Endodermal cell (in vitro differentiated cells): ENCODE measurements at regions not wholly inside any gene's neighbourhood (a gene's known extent, or its start where the extent isn't known, plus 50 kb on each side); places are given as distances from the start of the nearest gene placed in this dataset.

Experiments used
- DNase-seq: peaks from one replicate; pipeline ENCODE4 v3.0.0-alpha.2; 2017
- H3K27ac ChIP-seq: 2 replicates; pipeline ENCODE4 v1.5.1; 2013; ENCODE audit warnings: mild to moderate bottlenecking, low read depth, low read length, moderate library complexity
- H3K27me3 ChIP-seq: 2 replicates; pipeline ENCODE4 v1.6.1; 2013; ENCODE audit warnings: mild to moderate bottlenecking, low read length, moderate library complexity; ENCODE audit not compliant: insufficient read depth, control insufficient read depth, poor library complexity, severe bottlenecking
- H3K36me3 ChIP-seq: 2 replicates; pipeline ENCODE4 v1.7.0; 2013; ENCODE audit warnings: mild to moderate bottlenecking, low read length, moderate library complexity; ENCODE audit not compliant: control insufficient read depth, insufficient read depth
- H3K4me1 ChIP-seq: one replicate; pipeline ENCODE4 v1.7.0; 2013; ENCODE audit warnings: low read length; ENCODE audit not compliant: control insufficient read depth, insufficient read depth
- H3K4me3 ChIP-seq: 2 replicates; pipeline ENCODE4 v1.5.1; 2013; ENCODE audit warnings: mild to moderate bottlenecking, low read length, moderate library complexity
- H3K9ac ChIP-seq: 2 replicates; pipeline ENCODE4 v1.6.1; 2013; ENCODE audit warnings: mild to moderate bottlenecking, low read length, moderate library complexity; ENCODE audit not compliant: poor library complexity, severe bottlenecking; ENCODE audit errors: extremely low read depth
- H3K9me3 ChIP-seq: 2 replicates; pipeline ENCODE4 v1.6.1; 2013; ENCODE audit warnings: mild to moderate bottlenecking, low read length, moderate library complexity; ENCODE audit not compliant: control insufficient read depth
- H3K27ac Mint-ChIP-seq: 2 replicates; pipeline ENCODE4 v1.8.0; 2020; ENCODE audit warnings: mixed read lengths
- H3K27me3 Mint-ChIP-seq: 2 replicates; pipeline ENCODE4 v1.8.0; 2021; ENCODE audit warnings: mild to moderate bottlenecking, mixed read lengths; ENCODE audit not compliant: insufficient read depth
- H3K36me3 Mint-ChIP-seq: 2 replicates; pipeline ENCODE4 v1.8.0; 2020; ENCODE audit warnings: low read depth, mixed read lengths
- H3K4me1 Mint-ChIP-seq: 2 replicates; pipeline ENCODE4 v1.8.0; 2020; ENCODE audit warnings: mixed read lengths
- H3K4me3 Mint-ChIP-seq: 2 replicates; pipeline ENCODE4 v1.8.0; 2020; ENCODE audit warnings: mild to moderate bottlenecking, moderate library complexity, mixed read lengths
- H3K9me3 Mint-ChIP-seq: 2 replicates; pipeline ENCODE4 v1.8.0; 2020; ENCODE audit warnings: mild to moderate bottlenecking, mixed read lengths
- WGBS, 2 experiments: methylation state at CpG; one replicate each; pipeline versions ENCODE4 v1.1.5 to v1.1.7; 2013; ENCODE audit warnings: missing lambda C conversion rate in 2 of 2, mixed read lengths in 1 of 2; ENCODE audit not compliant: insufficient coverage in 1 of 2, insufficient read length in 1 of 2; 5-methylcytosine and 5-hydroxymethylcytosine counted together
- TF ChIP-seq, protein P1 (sequence below): fragments of 200-600 bp; sonication (generic); conservative IDR thresholded peaks from 2 replicates; pipeline ENCODE4 v1.5.0; 2021; ENCODE audit warnings: antibody characterized with exemption, mild to moderate bottlenecking

- H3K27ac Mint-ChIP-seq: no peak overlapping the region
Observed at GRCh38 chr10:35885076-35885475, 243.0 kb upstream of the FZD8 start.

DNA sequence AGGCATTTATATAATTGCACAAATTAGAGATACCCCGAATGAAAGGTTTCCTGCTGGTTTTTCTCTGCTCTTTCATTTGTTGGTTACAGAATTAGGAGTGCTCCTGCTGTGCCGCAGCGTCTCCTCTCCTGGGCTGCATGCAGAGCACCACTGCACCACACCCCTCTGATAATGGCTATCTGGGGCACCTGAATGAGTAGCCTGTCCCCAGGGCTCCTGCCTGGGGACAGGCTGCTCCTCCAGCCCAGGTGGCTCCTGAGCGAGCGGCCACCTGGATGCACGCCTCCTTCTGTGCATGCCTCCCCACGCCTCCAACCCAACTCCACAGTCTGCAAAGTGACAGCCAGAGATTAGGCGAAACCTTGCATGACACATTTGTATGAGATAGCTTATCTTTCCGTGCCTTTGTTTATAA is 242.6 kb upstream of the FZD8 start:
- H3K27ac ChIP-seq: no peak overlapping the region
- peaks cover 3% of the 10 kb centered on the region for H3K4me1 ChIP-seq
- H3K36me3 ChIP-seq: no peaks in the 10 kb centered on the region
- peaks cover 10% of the 10 kb centered on the region for H3K9me3 Mint-ChIP-seq
- H3K9me3 ChIP-seq: peaks cover 24% of the 10 kb centered on the region
- TF ChIP-seq, protein P1, sequence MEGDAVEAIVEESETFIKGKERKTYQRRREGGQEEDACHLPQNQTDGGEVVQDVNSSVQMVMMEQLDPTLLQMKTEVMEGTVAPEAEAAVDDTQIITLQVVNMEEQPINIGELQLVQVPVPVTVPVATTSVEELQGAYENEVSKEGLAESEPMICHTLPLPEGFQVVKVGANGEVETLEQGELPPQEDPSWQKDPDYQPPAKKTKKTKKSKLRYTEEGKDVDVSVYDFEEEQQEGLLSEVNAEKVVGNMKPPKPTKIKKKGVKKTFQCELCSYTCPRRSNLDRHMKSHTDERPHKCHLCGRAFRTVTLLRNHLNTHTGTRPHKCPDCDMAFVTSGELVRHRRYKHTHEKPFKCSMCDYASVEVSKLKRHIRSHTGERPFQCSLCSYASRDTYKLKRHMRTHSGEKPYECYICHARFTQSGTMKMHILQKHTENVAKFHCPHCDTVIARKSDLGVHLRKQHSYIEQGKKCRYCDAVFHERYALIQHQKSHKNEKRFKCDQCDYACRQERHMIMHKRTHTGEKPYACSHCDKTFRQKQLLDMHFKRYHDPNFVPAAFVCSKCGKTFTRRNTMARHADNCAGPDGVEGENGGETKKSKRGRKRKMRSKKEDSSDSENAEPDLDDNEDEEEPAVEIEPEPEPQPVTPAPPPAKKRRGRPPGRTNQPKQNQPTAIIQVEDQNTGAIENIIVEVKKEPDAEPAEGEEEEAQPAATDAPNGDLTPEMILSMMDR: no peak
- H3K4me3 ChIP-seq: no peak overlapping the region
- no peak overlapping the region for H3K9ac ChIP-seq
- no peaks in the 10 kb centered on the region for H3K36me3 Mint-ChIP-seq
- peaks cover 5% of the 10 kb centered on the region for H3K27me3 Mint-ChIP-seq
- peaks cover 42% of the 10 kb centered on the region for H3K4me1 Mint-ChIP-seq
- no peaks in the 10 kb centered on the region for H3K27me3 ChIP-seq
- no peak overlapping the region for H3K27ac Mint-ChIP-seq
- peak; percentile 86 for DNase-seq
- WGBS, 2 experiments: 19 to 51% methylated on average over 5 to 9 of the region's 9 CpGs
- no peak overlapping the region for H3K4me3 Mint-ChIP-seq

More at GRCh38 chr10:35885076-35885475, 243.0 kb upstream of the FZD8 start:
- WGBS, 2 experiments: 50 to 85% methylated on average over 4 of the region's 5 CpGs
- H3K4me3 ChIP-seq: no peak overlapping the region
- H3K4me1 Mint-ChIP-seq: peaks cover 44% of the 10 kb centered on the region
- no peaks in the 10 kb centered on the region for H3K36me3 ChIP-seq
- no peaks in the 10 kb centered on the region for H3K36me3 Mint-ChIP-seq
- H3K27me3 ChIP-seq: no peaks in the 10 kb centered on the region
- peaks cover 5% of the 10 kb centered on the region for H3K27me3 Mint-ChIP-seq
- no peak overlapping the region for H3K9ac ChIP-seq
- no peak overlapping the region for H3K27ac ChIP-seq
- no peak for DNase-seq
- peaks cover 3% of the 10 kb centered on the region for H3K4me1 ChIP-seq
- TF ChIP-seq, protein P1: no peak
- H3K9me3 ChIP-seq: peaks cover 28% of the 10 kb centered on the region
- H3K4me3 Mint-ChIP-seq: no peak overlapping the region
- H3K9me3 Mint-ChIP-seq: peaks cover 14% of the 10 kb centered on the region

GRCh38 chr10:35882422-35883150 is 240.5 kb upstream of the FZD8 start:
- peaks cover 15% of the 10 kb centered on the region for H3K9me3 ChIP-seq
- DNase-seq: peak; percentile 78
- no peaks in the 10 kb centered on the region for H3K36me3 ChIP-seq
- no peaks in the 10 kb centered on the region for H3K27me3 ChIP-seq
- no peak overlapping the region for H3K9ac ChIP-seq
- no peak overlapping the region for H3K4me3 ChIP-seq
- Mint-ChIP-seq H3K4me3 (no peak overlapping the region), H3K4me1 (peaks cover 45% of the 10 kb centered on the region), H3K27me3 (peaks cover under 1% of the 10 kb centered on the region), H3K27ac (no peak overlapping the region), H3K36me3 (no peaks in the 10 kb centered on the region), H3K9me3 (peaks cover 2% of the 10 kb centered on the region)
- WGBS, 2 experiments: 74 to 81% methylated on average over 7 to 9 of the region's 9 CpGs
- no peak overlapping the region for H3K27ac ChIP-seq
- TF ChIP-seq, protein P1: peak; percentile 73
- peaks cover 3% of the 10 kb centered on the region for H3K4me1 ChIP-seq
